H1 (cell line): ENCODE measurements at regions not wholly inside any gene's neighbourhood (a gene's known extent, or its start where the extent isn't known, plus 50 kb on each side); places are given as distances from the start of the nearest gene placed in this dataset.

Experiments used
- ASH2L ChIP-seq: fragments of 200-600, 300-600 bp; sonication (generic); IDR thresholded peaks from one replicate; pipeline ENCODE4 v1.7.1; 2017; ENCODE audit warnings: low read length
- GABPA ChIP-seq: IDR thresholded peaks from 2 replicates; pipeline ENCODE4 v1.6.1; 2011; ENCODE audit warnings: mild to moderate bottlenecking, low read length, moderate library complexity, borderline replicate concordance; ENCODE audit not compliant: insufficient read depth
- HDAC2 ChIP-seq, 2 experiments: fragments of 300-600 bp in 1 of 2; sonication (generic) in 1 of 2; IDR thresholded peaks; 2 replicates each; pipeline ENCODE4 v1.6.1; 2011 to 2012; ENCODE audit warnings: low read depth in 2 of 2, low read length in 2 of 2, mild to moderate bottlenecking in 2 of 2, moderate library complexity in 2 of 2, borderline replicate concordance in 1 of 2, inconsistent platforms in 1 of 2
- JUN ChIP-seq: IDR thresholded peaks from 2 replicates; pipeline ENCODE4 v1.6.1; 2011; ENCODE audit warnings: low read depth, mild to moderate bottlenecking, improper control_type of control experiment, low read length
- MAFK ChIP-seq: IDR thresholded peaks from 2 replicates; pipeline ENCODE4 v1.6.1; 2012; ENCODE audit warnings: low read depth, mild to moderate bottlenecking, improper control_type of control experiment, low read length
- RNF2 ChIP-seq: fragments of 200-900, 300-1000 bp; sonication (generic); IDR thresholded peaks from 2 replicates; pipeline ENCODE4 v1.7.1; 2016; ENCODE audit warnings: borderline replicate concordance, low read depth, mild to moderate bottlenecking, antibody characterized with exemption, low read length; ENCODE audit not compliant: poor library complexity, severe bottlenecking; ENCODE audit errors: missing control alignments
- TF ChIP-seq, protein P1 (sequence below): fragments of 300-600 bp; sonication (generic); IDR thresholded peaks from 2 replicates; pipeline ENCODE4 v1.7.1; 2012; ENCODE audit warnings: low read length, moderate library complexity, mild to moderate bottlenecking, inconsistent platforms; ENCODE audit not compliant: insufficient replicate concordance
- TF ChIP-seq, protein P2 (sequence below): IDR thresholded peaks from 2 replicates; pipeline ENCODE4 v1.6.1; 2012; ENCODE audit warnings: inconsistent platforms
- TF ChIP-seq, protein P3 (sequence below): IDR thresholded peaks from 2 replicates; pipeline ENCODE4 v1.6.1; 2012; ENCODE audit warnings: inconsistent platforms

DNA sequence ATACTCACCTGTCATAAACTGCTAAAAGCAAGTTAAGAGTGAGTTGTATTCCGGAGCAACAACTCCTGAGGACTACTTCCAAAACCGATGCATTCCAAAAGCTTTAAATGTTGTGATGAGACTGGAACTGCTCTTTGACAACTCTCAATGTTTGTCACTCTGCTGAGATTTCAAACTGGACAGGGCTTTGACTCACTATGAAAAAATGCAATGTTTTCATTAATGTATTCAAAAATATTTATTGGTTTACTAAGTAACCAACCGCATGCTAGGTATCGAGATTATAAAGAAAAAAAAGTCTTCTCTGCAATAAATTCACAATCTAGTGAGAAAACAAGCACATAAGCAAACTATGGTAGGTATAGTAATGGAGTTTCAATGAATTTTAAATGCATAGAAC lies 107.9 kb upstream of the GNAI1 start (continued):
- TF ChIP-seq, protein P1, sequence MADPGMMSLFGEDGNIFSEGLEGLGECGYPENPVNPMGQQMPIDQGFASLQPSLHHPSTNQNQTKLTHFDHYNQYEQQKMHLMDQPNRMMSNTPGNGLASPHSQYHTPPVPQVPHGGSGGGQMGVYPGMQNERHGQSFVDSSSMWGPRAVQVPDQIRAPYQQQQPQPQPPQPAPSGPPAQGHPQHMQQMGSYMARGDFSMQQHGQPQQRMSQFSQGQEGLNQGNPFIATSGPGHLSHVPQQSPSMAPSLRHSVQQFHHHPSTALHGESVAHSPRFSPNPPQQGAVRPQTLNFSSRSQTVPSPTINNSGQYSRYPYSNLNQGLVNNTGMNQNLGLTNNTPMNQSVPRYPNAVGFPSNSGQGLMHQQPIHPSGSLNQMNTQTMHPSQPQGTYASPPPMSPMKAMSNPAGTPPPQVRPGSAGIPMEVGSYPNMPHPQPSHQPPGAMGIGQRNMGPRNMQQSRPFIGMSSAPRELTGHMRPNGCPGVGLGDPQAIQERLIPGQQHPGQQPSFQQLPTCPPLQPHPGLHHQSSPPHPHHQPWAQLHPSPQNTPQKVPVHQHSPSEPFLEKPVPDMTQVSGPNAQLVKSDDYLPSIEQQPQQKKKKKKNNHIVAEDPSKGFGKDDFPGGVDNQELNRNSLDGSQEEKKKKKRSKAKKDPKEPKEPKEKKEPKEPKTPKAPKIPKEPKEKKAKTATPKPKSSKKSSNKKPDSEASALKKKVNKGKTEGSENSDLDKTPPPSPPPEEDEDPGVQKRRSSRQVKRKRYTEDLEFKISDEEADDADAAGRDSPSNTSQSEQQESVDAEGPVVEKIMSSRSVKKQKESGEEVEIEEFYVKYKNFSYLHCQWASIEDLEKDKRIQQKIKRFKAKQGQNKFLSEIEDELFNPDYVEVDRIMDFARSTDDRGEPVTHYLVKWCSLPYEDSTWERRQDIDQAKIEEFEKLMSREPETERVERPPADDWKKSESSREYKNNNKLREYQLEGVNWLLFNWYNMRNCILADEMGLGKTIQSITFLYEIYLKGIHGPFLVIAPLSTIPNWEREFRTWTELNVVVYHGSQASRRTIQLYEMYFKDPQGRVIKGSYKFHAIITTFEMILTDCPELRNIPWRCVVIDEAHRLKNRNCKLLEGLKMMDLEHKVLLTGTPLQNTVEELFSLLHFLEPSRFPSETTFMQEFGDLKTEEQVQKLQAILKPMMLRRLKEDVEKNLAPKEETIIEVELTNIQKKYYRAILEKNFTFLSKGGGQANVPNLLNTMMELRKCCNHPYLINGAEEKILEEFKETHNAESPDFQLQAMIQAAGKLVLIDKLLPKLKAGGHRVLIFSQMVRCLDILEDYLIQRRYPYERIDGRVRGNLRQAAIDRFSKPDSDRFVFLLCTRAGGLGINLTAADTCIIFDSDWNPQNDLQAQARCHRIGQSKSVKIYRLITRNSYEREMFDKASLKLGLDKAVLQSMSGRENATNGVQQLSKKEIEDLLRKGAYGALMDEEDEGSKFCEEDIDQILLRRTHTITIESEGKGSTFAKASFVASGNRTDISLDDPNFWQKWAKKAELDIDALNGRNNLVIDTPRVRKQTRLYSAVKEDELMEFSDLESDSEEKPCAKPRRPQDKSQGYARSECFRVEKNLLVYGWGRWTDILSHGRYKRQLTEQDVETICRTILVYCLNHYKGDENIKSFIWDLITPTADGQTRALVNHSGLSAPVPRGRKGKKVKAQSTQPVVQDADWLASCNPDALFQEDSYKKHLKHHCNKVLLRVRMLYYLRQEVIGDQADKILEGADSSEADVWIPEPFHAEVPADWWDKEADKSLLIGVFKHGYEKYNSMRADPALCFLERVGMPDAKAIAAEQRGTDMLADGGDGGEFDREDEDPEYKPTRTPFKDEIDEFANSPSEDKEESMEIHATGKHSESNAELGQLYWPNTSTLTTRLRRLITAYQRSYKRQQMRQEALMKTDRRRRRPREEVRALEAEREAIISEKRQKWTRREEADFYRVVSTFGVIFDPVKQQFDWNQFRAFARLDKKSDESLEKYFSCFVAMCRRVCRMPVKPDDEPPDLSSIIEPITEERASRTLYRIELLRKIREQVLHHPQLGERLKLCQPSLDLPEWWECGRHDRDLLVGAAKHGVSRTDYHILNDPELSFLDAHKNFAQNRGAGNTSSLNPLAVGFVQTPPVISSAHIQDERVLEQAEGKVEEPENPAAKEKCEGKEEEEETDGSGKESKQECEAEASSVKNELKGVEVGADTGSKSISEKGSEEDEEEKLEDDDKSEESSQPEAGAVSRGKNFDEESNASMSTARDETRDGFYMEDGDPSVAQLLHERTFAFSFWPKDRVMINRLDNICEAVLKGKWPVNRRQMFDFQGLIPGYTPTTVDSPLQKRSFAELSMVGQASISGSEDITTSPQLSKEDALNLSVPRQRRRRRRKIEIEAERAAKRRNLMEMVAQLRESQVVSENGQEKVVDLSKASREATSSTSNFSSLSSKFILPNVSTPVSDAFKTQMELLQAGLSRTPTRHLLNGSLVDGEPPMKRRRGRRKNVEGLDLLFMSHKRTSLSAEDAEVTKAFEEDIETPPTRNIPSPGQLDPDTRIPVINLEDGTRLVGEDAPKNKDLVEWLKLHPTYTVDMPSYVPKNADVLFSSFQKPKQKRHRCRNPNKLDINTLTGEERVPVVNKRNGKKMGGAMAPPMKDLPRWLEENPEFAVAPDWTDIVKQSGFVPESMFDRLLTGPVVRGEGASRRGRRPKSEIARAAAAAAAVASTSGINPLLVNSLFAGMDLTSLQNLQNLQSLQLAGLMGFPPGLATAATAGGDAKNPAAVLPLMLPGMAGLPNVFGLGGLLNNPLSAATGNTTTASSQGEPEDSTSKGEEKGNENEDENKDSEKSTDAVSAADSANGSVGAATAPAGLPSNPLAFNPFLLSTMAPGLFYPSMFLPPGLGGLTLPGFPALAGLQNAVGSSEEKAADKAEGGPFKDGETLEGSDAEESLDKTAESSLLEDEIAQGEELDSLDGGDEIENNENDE = no peak
- TF ChIP-seq, protein P2, sequence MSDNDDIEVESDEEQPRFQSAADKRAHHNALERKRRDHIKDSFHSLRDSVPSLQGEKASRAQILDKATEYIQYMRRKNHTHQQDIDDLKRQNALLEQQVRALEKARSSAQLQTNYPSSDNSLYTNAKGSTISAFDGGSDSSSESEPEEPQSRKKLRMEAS = no peak
- TF ChIP-seq, protein P3, sequence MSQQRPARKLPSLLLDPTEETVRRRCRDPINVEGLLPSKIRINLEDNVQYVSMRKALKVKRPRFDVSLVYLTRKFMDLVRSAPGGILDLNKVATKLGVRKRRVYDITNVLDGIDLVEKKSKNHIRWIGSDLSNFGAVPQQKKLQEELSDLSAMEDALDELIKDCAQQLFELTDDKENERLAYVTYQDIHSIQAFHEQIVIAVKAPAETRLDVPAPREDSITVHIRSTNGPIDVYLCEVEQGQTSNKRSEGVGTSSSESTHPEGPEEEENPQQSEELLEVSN = no peak
- TF ChIP-seq MAFK = no peak
- no peak for TF ChIP-seq RNF2
- TF ChIP-seq GABPA = no peak
- no peak for TF ChIP-seq HDAC2 (IDR thresholded peaks at IDR 0.05; ENCODE audit: borderline replicate concordance in 1 of 2, low read depth in 2 of 2, low read length in 2 of 2)
- TF ChIP-seq ASH2L = no peak
- no peak for TF ChIP-seq JUN
- TF ChIP-seq, all 59 proteins: peak for 0
